ENCODE measurements at regions not wholly inside any gene's neighbourhood (a gene's known extent, or its start where the extent isn't known, plus 50 kb on each side); places are given as distances from the start of the nearest gene placed in this dataset.

DNA sequence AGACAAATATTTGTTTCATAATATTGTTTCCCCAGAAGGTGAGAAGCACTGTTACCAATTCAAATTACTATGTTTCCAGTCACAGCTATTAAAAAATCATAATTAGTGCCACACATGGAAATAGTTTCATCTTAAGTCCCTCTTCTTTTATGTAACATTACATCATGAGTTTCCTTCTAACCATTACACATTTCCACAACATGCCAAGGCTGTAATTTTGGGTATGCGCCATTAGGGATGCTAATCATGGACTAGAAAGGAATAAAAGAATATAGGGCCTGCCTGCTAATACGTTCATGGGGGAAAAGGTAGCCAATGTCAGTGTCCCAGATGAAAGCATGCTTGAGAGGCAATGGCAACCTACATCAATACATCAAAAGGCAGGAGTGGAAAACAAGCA, 142.5 kb upstream of the LPAR1 start:
- ChIA-PET RAD21 (ENCODE audit: low non-redundant PET in 1 of 2, low total read pairs in 2 of 2, uncharacterized antibody in 2 of 2, unreplicated experiment in 2 of 2) (no interaction called here), CTCF (no interaction called here), POLR2A (no interaction called here)
- no peak for TF ChIP-seq ELF1 (IDR thresholded peaks at IDR 0.05; ENCODE audit: borderline replicate concordance, low read depth)
- no peak for TF ChIP-seq YY1 (IDR thresholded peaks at IDR 0.05; ENCODE audit: extremely low read depth, insufficient replicate concordance, low read depth, low read length)
- no peak for TF ChIP-seq TCF7L2 (IDR thresholded peaks at IDR 0.05; ENCODE audit: borderline replicate concordance, extremely low read depth, insufficient read depth, insufficient read length)
- H3K9me2 ChIP-seq (ENCODE audit: insufficient read depth): no peaks in the 10 kb centered on the region
- H3K36me3 ChIP-seq (ENCODE audit: control insufficient read depth in 1 of 2, insufficient read depth in 2 of 2, low read length in 2 of 2): no peaks in the 10 kb centered on the region
- no peak overlapping the region for H3K4me2 ChIP-seq (ENCODE audit: low read length)
- DNase-seq (ENCODE audit: low read depth, low spot score) (no peak), ATAC-seq (no peak)
- no peak overlapping the region for H3K27ac ChIP-seq (ENCODE audit: low read depth, low read length)
- H2AFZ ChIP-seq (ENCODE audit: low read depth, low read length, poor library complexity, severe bottlenecking): no peak overlapping the region
- no TSS peak for BruUV-seq (replicated peaks)
- no peaks in the 10 kb centered on the region for H4K20me1 ChIP-seq (ENCODE audit: insufficient read depth)
- no peak overlapping the region for H3K9ac ChIP-seq (ENCODE audit: low read length)
- H3K4me1 ChIP-seq (ENCODE audit: control insufficient read depth in 1 of 2, insufficient read depth in 2 of 2, low read length in 2 of 2): no peaks in the 10 kb centered on the region
- intact Hi-C loops (cut with micrococcal nuclease): no loop called here
- no peaks in the 10 kb centered on the region for H3K27me3 ChIP-seq (ENCODE audit: insufficient read depth, low read length)
- no peaks in the 10 kb centered on the region for H3K79me2 ChIP-seq (ENCODE audit: insufficient read depth, low read length)
- H3K4me3 ChIP-seq (replicated peaks in 1 of 2; ENCODE audit: low read depth in 1 of 2, low read length in 2 of 2): no peak overlapping the region
- no peaks in the 10 kb centered on the region for H3K9me3 ChIP-seq (ENCODE audit: control insufficient read depth in 1 of 2, insufficient read depth in 1 of 2, low read depth in 1 of 2, low read length in 2 of 2)

DNA sequence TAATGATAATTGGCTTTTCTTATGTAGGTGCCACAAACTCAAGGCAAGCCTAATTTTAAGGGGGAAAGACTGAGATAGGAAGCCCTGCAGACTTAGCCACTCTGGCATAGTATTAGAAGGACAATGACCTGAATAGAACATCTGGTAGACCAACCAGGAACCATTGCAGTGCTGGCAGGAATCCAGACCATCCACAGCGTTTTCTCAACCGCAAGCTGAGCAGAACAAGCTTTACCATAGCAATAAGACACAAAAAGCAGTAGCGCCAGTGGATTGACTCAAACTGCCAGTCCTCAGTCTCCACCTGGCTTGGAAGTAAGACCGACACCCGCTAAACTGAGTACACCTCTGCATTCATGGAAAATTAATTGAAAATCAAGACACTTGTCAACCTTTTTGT, 141.3 kb upstream of the LPAR1 start:
- H3K4me2 ChIP-seq (ENCODE audit: low read length): no peak overlapping the region
- no peaks in the 10 kb centered on the region for H3K9me3 ChIP-seq (ENCODE audit: control insufficient read depth in 1 of 2, insufficient read depth in 1 of 2, low read depth in 1 of 2, low read length in 2 of 2)
- H2AFZ ChIP-seq (ENCODE audit: low read depth, low read length, poor library complexity, severe bottlenecking): no peak overlapping the region
- no peaks in the 10 kb centered on the region for H3K79me2 ChIP-seq (ENCODE audit: insufficient read depth, low read length)
- H3K4me3 ChIP-seq (replicated peaks in 1 of 2; ENCODE audit: low read depth in 1 of 2, low read length in 2 of 2): no peak overlapping the region
- H3K9me2 ChIP-seq (ENCODE audit: insufficient read depth): no peaks in the 10 kb centered on the region
- H3K36me3 ChIP-seq (ENCODE audit: control insufficient read depth in 1 of 2, insufficient read depth in 2 of 2, low read length in 2 of 2): no peaks in the 10 kb centered on the region
- H3K4me1 ChIP-seq (ENCODE audit: control insufficient read depth in 1 of 2, insufficient read depth in 2 of 2, low read length in 2 of 2): no peaks in the 10 kb centered on the region
- BruUV-seq (replicated peaks): no TSS peak
- H3K27ac ChIP-seq (ENCODE audit: low read depth, low read length): no peak overlapping the region
- no peak for DNase-seq (ENCODE audit: low read depth, low spot score)
- no peaks in the 10 kb centered on the region for H3K27me3 ChIP-seq (ENCODE audit: insufficient read depth, low read length)
- TF ChIP-seq ZFX (IDR thresholded peaks at IDR 0.05) (no peak), RAD21 (IDR thresholded peaks at IDR 0.05; ENCODE audit: low read depth) (no peak)
- POLR2A ChIA-PET: no interaction called here
- CTCF ChIA-PET: no interaction called here
- ATAC-seq: no peak
- H4K20me1 ChIP-seq (ENCODE audit: insufficient read depth): no peaks in the 10 kb centered on the region
- H3K9ac ChIP-seq (ENCODE audit: low read length): no peak overlapping the region
- RAD21 ChIA-PET (ENCODE audit: low non-redundant PET in 1 of 2, low total read pairs in 2 of 2, uncharacterized antibody in 2 of 2, unreplicated experiment in 2 of 2): no interaction called here
- intact Hi-C loops (cut with micrococcal nuclease): no loop called here

Data from HCT116 (cell line).